ENCODE measurements at regions not wholly inside any gene's neighbourhood (a gene's known extent, or its start where the extent isn't known, plus 50 kb on each side); places are given as distances from the start of the nearest gene placed in this dataset.
"Not testable (repeated sequence)": the region's sequence is repeated elsewhere in the genome, so short reads cannot be mapped to it uniquely, and the experiment has no call there.

- Mint-ChIP-seq H3K36me3 (ENCODE audit: low read depth, unreplicated experiment) (no peaks in the 10 kb centered on the region), H3K27me3 (ENCODE audit: unreplicated experiment) (no peaks in the 10 kb centered on the region), H3K4me3 (ENCODE audit: unreplicated experiment) (no peak overlapping the region), H3K4me1 (ENCODE audit: unreplicated experiment) (no peaks in the 10 kb centered on the region), H3K9me3 (ENCODE audit: unreplicated experiment) (peaks cover 26% of the 10 kb centered on the region), H3K27ac (ENCODE audit: unreplicated experiment) (no peak overlapping the region)
- TF ChIP-seq CTCF (IDR thresholded peaks at IDR 0.05; ENCODE audit: unreplicated experiment), result no peak
- no peak for DNase-seq (ENCODE audit: low spot score)
Observed at GRCh38 chr18:71324356-71324755, 1035.5 kb downstream of the SOCS6 start.

DNA sequence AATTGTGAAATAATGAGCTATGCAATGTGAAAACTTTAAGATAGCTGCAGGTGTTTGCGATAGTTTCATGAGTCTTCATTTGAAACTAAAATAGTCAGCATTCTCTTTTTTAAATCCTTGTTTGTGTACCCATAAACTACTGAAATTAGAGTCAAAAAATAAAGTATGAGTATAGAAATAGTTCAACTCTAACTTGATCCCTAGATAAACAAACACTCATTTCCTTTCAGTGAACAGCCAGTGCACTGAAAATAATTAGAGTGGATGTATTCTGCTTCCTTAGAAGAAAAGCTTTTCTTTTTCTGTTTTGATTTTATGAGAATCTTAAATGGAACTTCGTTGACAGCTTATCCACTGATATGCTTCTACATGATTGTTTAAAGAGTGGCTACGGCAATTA lies 1033.4 kb downstream of the SOCS6 start:
- H3K27me3 Mint-ChIP-seq (ENCODE audit: unreplicated experiment), result no peaks in the 10 kb centered on the region
- no peak overlapping the region for H3K4me3 Mint-ChIP-seq (ENCODE audit: unreplicated experiment)
- peaks cover 26% of the 10 kb centered on the region for H3K9me3 Mint-ChIP-seq (ENCODE audit: unreplicated experiment)
- H3K4me1 Mint-ChIP-seq (ENCODE audit: unreplicated experiment), result no peaks in the 10 kb centered on the region
- no peak for DNase-seq (ENCODE audit: low spot score)
- no peak overlapping the region for H3K27ac Mint-ChIP-seq (ENCODE audit: unreplicated experiment)
- no peaks in the 10 kb centered on the region for H3K36me3 Mint-ChIP-seq (ENCODE audit: low read depth, unreplicated experiment)
- TF ChIP-seq CTCF (IDR thresholded peaks at IDR 0.05; ENCODE audit: unreplicated experiment), result no peak

DNA sequence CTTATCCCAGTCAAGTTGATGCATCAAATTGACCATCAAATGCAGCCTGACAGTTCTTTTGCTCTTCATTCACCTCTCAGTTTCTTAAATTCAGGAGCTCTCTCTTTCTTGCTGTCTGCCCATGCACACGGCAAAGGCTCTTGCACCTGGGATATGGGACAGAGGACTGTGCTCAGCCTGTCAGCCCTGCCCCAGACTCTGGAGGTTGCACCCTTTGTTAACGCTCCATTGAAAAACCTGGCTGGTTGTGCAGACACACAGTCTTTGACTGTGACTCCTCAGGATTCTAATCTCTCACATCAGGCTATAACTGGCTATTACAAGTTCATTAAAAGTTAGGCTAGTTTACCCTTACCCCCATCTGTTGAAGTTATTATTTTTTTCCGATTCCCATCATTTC lies 1032.5 kb downstream of the SOCS6 start:
- no peaks in the 10 kb centered on the region for H3K36me3 Mint-ChIP-seq (ENCODE audit: low read depth, unreplicated experiment)
- H3K4me3 Mint-ChIP-seq (ENCODE audit: unreplicated experiment), result no peak overlapping the region
- no peaks in the 10 kb centered on the region for H3K4me1 Mint-ChIP-seq (ENCODE audit: unreplicated experiment)
- H3K27ac Mint-ChIP-seq (ENCODE audit: unreplicated experiment), result no peak overlapping the region
- no peaks in the 10 kb centered on the region for H3K27me3 Mint-ChIP-seq (ENCODE audit: unreplicated experiment)
- no peak for DNase-seq (ENCODE audit: low spot score)
- no peak for TF ChIP-seq CTCF (IDR thresholded peaks at IDR 0.05; ENCODE audit: unreplicated experiment)
- peaks cover 26% of the 10 kb centered on the region for H3K9me3 Mint-ChIP-seq (ENCODE audit: unreplicated experiment)

DNA sequence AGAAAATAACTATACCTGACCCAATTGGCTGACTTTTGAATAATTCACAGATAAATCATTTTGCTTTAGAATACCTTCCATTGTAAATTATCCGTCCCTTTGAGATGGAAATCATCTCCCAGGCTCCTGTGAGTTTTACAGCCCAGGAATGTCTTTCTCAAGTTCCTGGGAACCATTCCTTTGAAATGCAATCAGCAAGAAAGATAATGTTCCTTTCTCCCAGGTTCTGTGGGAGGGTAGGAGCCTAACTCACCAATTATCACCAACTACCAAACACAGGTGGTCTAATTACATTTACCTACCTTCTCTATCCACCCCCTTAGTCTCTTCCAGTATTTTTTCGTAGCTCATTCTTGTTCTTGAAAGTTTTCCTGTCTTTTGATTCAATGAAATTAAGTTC lies 1016.0 kb downstream of the SOCS6 start:
- no peak for DNase-seq (ENCODE audit: low spot score)
- peaks cover 3% of the 10 kb centered on the region for H3K27me3 Mint-ChIP-seq (ENCODE audit: unreplicated experiment)
- no peaks in the 10 kb centered on the region for H3K4me1 Mint-ChIP-seq (ENCODE audit: unreplicated experiment)
- no peaks in the 10 kb centered on the region for H3K36me3 Mint-ChIP-seq (ENCODE audit: low read depth, unreplicated experiment)
- H3K4me3 Mint-ChIP-seq (ENCODE audit: unreplicated experiment), result no peak overlapping the region
- H3K9me3 Mint-ChIP-seq (ENCODE audit: unreplicated experiment), result peaks cover 25% of the 10 kb centered on the region
- no peak overlapping the region for H3K27ac Mint-ChIP-seq (ENCODE audit: unreplicated experiment)
- no peak for TF ChIP-seq CTCF (IDR thresholded peaks at IDR 0.05; ENCODE audit: unreplicated experiment)

GRCh38 chr18:71303743-71304142 lies 1014.9 kb downstream of the SOCS6 start:
- not testable (repeated sequence) for H3K27me3 Mint-ChIP-seq (ENCODE audit: unreplicated experiment)

DNA sequence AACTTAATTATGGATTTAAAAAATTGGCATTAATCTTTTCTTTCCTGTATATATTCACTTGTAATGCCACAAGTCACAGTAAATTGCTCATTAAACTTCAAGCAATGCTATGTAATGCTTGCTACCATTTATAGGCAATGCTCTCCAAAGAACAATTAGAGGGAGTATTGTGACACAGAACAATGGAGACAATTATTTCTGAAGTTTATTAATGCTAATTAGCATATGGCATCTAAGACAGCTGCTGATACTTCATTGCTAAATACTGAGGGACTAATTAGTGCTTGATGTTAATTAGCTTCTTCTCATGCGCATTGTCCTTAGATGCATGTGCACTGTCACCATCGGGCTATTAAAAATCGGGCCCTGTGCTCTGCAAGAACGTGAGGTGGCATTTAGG lies 1012.8 kb downstream of the SOCS6 start:
- no peak for DNase-seq (ENCODE audit: low spot score)
- Mint-ChIP-seq H3K9me3 (ENCODE audit: unreplicated experiment) (peaks cover 31% of the 10 kb centered on the region), H3K4me3 (ENCODE audit: unreplicated experiment) (no peak overlapping the region), H3K4me1 (ENCODE audit: unreplicated experiment) (no peaks in the 10 kb centered on the region), H3K27me3 (ENCODE audit: unreplicated experiment) (peaks cover 3% of the 10 kb centered on the region), H3K27ac (ENCODE audit: unreplicated experiment) (no peak overlapping the region), H3K36me3 (ENCODE audit: low read depth, unreplicated experiment) (no peaks in the 10 kb centered on the region)
- TF ChIP-seq CTCF (IDR thresholded peaks at IDR 0.05; ENCODE audit: unreplicated experiment), result no peak

More at GRCh38 chr18:71303743-71304142, 1014.9 kb downstream of the SOCS6 start:
- not testable (repeated sequence) for H3K4me1 Mint-ChIP-seq (ENCODE audit: unreplicated experiment); H3K27ac Mint-ChIP-seq (ENCODE audit: unreplicated experiment); H3K4me3 Mint-ChIP-seq (ENCODE audit: unreplicated experiment); H3K36me3 Mint-ChIP-seq (ENCODE audit: low read depth, unreplicated experiment); DNase-seq (ENCODE audit: low spot score)
- H3K9me3 Mint-ChIP-seq (ENCODE audit: unreplicated experiment), result peaks cover 28% of the 10 kb centered on the region

DNA sequence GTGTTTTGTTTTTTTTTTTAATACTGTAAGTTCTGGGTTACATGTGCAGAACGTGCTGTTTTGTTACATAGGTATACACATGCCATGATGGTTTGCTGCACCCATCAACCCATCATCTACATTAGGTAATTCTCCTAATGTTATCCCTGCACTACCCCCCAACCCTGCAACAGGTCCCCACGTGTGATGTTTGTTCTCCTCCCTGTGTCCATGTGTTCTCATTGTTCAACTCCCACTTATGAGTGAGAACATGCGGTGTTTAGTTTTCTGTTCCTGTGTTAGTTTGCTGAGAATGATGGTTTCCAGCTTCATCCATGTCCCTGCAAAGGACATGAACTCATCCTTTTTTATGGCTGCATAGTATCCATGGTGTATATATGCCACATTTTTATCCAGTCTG lies 1005.4 kb downstream of the SOCS6 start:
- not testable (repeated sequence) for H3K9me3 Mint-ChIP-seq (ENCODE audit: unreplicated experiment); H3K27me3 Mint-ChIP-seq (ENCODE audit: unreplicated experiment); DNase-seq (ENCODE audit: low spot score)

More for the DNA sequence above, 1005.4 kb downstream of the SOCS6 start:
- not testable (repeated sequence) for H3K27ac Mint-ChIP-seq (ENCODE audit: unreplicated experiment); H3K36me3 Mint-ChIP-seq (ENCODE audit: low read depth, unreplicated experiment); H3K4me1 Mint-ChIP-seq (ENCODE audit: unreplicated experiment); H3K4me3 Mint-ChIP-seq (ENCODE audit: unreplicated experiment)

All from endothelial cell (in vitro differentiated cells).